Upper lobe of left lung (tissue), 4 donors: ENCODE measurements at regions not wholly inside any gene's neighbourhood (a gene's known extent, or its start where the extent isn't known, plus 50 kb on each side); places are given as distances from the start of the nearest gene placed in this dataset.

Experiments used
- POLR2A ChIP-seq, 4 donors: fragments of 450-650 bp; IDR thresholded peaks; one replicate each; pipeline ENCODE4 v1.5.1; 2016 to 2017; ENCODE audit warnings: antibody characterized with exemption in 4 of 4, mild to moderate bottlenecking in 2 of 4
- TF ChIP-seq, protein P1 (sequence below), 6 experiments: fragments of 450-650 bp in 4 of 6; fragments of 200-600 bp in 2 of 6; sonication (generic) in 2 of 6; IDR thresholded peaks; one replicate each; pipeline ENCODE4 v1.5.1; 2016 to 2019; ENCODE audit warnings: antibody characterized with exemption in 6 of 6

DNA sequence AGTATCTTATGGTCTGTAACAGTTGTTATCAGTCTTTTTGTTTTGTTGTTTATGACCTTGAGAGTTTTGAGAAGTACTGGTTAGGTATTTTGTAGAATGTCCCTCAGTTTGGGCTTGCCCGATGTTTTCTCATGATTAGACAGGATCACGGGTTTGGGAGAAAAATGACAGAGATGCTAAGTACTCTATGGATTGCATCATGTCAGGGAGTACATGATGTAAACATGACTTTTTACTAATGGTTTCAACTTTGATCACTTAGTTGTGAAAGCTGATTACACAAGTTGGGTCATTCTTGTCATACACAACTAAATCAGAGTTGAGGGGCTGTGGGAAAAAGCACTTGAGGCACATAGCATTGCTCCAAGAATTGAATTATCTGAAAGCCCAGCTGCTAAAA lies 94.7 kb upstream of the SIAH1 start:
- TF ChIP-seq, protein P1, sequence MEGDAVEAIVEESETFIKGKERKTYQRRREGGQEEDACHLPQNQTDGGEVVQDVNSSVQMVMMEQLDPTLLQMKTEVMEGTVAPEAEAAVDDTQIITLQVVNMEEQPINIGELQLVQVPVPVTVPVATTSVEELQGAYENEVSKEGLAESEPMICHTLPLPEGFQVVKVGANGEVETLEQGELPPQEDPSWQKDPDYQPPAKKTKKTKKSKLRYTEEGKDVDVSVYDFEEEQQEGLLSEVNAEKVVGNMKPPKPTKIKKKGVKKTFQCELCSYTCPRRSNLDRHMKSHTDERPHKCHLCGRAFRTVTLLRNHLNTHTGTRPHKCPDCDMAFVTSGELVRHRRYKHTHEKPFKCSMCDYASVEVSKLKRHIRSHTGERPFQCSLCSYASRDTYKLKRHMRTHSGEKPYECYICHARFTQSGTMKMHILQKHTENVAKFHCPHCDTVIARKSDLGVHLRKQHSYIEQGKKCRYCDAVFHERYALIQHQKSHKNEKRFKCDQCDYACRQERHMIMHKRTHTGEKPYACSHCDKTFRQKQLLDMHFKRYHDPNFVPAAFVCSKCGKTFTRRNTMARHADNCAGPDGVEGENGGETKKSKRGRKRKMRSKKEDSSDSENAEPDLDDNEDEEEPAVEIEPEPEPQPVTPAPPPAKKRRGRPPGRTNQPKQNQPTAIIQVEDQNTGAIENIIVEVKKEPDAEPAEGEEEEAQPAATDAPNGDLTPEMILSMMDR (IDR thresholded peaks at IDR 0.05): no peak
- no peak for TF ChIP-seq POLR2A (IDR thresholded peaks at IDR 0.05)
